ENCODE measurements at regions not wholly inside any gene's neighbourhood (a gene's known extent, or its start where the extent isn't known, plus 50 kb on each side); places are given as distances from the start of the nearest gene placed in this dataset.
"Not testable (repeated sequence)": the region's sequence is repeated elsewhere in the genome, so short reads cannot be mapped to it uniquely, and the experiment has no call there.

- H3K27me3 ChIP-seq = no peaks in the 10 kb centered on the region
- intact Hi-C loops (cut with DNase I) = no loop called here
- H3K4me3 ChIP-seq = no peak overlapping the region
- TF ChIP-seq CTCF (IDR thresholded peaks at IDR 0.05) = no peak
- TF ChIP-seq POLR2A (IDR thresholded peaks at IDR 0.05) = no peak
- no peak for TF ChIP-seq EP300 (IDR thresholded peaks at IDR 0.05)
- no peaks in the 10 kb centered on the region for H3K4me1 ChIP-seq (ENCODE audit: insufficient read depth)
- H3K27ac ChIP-seq = no peak overlapping the region
- no peak for DNase-seq
- WGBS, 3 donors = 94 to 96% (median 95%) methylated on average over 4 of the region's 4 CpGs
- H3K9me3 ChIP-seq = no peaks in the 10 kb centered on the region
- no peaks in the 10 kb centered on the region for H3K36me3 ChIP-seq
These were observed 76.7 kb upstream of the VKORC1L1 start for GRCh38 chr7:65796205-65796604.

- DNase-seq; intact Hi-C loops (cut with DNase I); H3K36me3 ChIP-seq; H3K27ac ChIP-seq; H3K9me3 ChIP-seq; H3K4me1 ChIP-seq (ENCODE audit: insufficient read depth); H3K27me3 ChIP-seq; H3K4me3 ChIP-seq: not testable (repeated sequence)
- 87 to 89% (median 88%) methylated on average over 9 of the region's 9 CpGs for WGBS, 3 donors
These were observed 75.8 kb upstream of the VKORC1L1 start for GRCh38 chr7:65797086-65797485.

GRCh38 chr7:65797566-65797965, 75.3 kb upstream of the VKORC1L1 start:
- H3K27ac ChIP-seq; H3K27me3 ChIP-seq; H3K4me1 ChIP-seq (ENCODE audit: insufficient read depth); DNase-seq; H3K4me3 ChIP-seq; intact Hi-C loops (cut with DNase I); H3K9me3 ChIP-seq; H3K36me3 ChIP-seq: not testable (repeated sequence)
- 82 to 87% (median 83%) methylated on average over 5 of the region's 5 CpGs for WGBS, 3 donors

- TF ChIP-seq POLR2A (IDR thresholded peaks at IDR 0.05) (no peak), CTCF (IDR thresholded peaks at IDR 0.05) (no peak), EP300 (IDR thresholded peaks at IDR 0.05) (no peak)
- no peaks in the 10 kb centered on the region for H3K9me3 ChIP-seq
These were observed 74.5 kb upstream of the VKORC1L1 start for GRCh38 chr7:65798111-65799075.

GRCh38 chr7:65800191-65800590, 72.7 kb upstream of the VKORC1L1 start:
- H3K27me3 ChIP-seq; H3K27ac ChIP-seq; intact Hi-C loops (cut with DNase I); H3K36me3 ChIP-seq; DNase-seq; H3K4me1 ChIP-seq (ENCODE audit: insufficient read depth); H3K9me3 ChIP-seq; H3K4me3 ChIP-seq: not testable (repeated sequence)
- 65 to 84% (median 76%) methylated on average over 4 of the region's 4 CpGs for WGBS, 3 donors

More at GRCh38 chr7:65798111-65799075, 74.5 kb upstream of the VKORC1L1 start:
- Histone ChIP-seq H3K4me3 (no peak overlapping the region), H3K36me3 (no peaks in the 10 kb centered on the region), H3K4me1 (ENCODE audit: insufficient read depth) (no peaks in the 10 kb centered on the region), H3K27ac (no peak overlapping the region), H3K27me3 (no peaks in the 10 kb centered on the region)
- 72 to 76% (median 75%) methylated on average over 5 of the region's 5 CpGs for WGBS, 3 donors
- no peak for DNase-seq
- intact Hi-C loops (cut with DNase I) = no loop called here

GRCh38 chr7:65800890-65801341, 72.0 kb upstream of the VKORC1L1 start:
- Histone ChIP-seq H3K9me3 (no peaks in the 10 kb centered on the region), H3K36me3 (no peaks in the 10 kb centered on the region), H3K27ac (no peak overlapping the region), H3K27me3 (no peaks in the 10 kb centered on the region), H3K4me3 (no peak overlapping the region), H3K4me1 (ENCODE audit: insufficient read depth) (no peaks in the 10 kb centered on the region)
- no peak for TF ChIP-seq POLR2A (IDR thresholded peaks at IDR 0.05)
- DNase-seq = no peak
- intact Hi-C loops (cut with DNase I) = no loop called here
- WGBS, 3 donors = 66 to 78% (median 75%) methylated on average over 6 of the region's 6 CpGs
